Left ventricle myocardium inferior (tissue), 1 donor: ENCODE measurements at regions not wholly inside any gene's neighbourhood (a gene's known extent, or its start where the extent isn't known, plus 50 kb on each side); places are given as distances from the start of the nearest gene placed in this dataset.

Source experiments
- DNase-seq: peaks from one replicate; pipeline ENCODE4 v3.0.0-alpha.2; 2020
- H3K27ac ChIP-seq: fragments of 200-600 bp; replicated peaks from 2 replicates; pipeline ENCODE4 v1.8.0; 2021
- H3K27me3 ChIP-seq: fragments of 200-600 bp; 2 replicates; pipeline ENCODE4 v1.8.0; 2021; ENCODE audit warnings: low read depth
- H3K36me3 ChIP-seq: fragments of 200-600 bp; 2 replicates; pipeline ENCODE4 v1.8.0; 2021
- H3K4me1 ChIP-seq: fragments of 200-600 bp; 2 replicates; pipeline ENCODE4 v1.8.0; 2021
- H3K4me3 ChIP-seq: fragments of 200-600 bp; 2 replicates; pipeline ENCODE4 v1.8.0; 2021; ENCODE audit warnings: mild to moderate bottlenecking, moderate library complexity
- H3K9me3 ChIP-seq: fragments of 200-600 bp; replicated peaks from 2 replicates; pipeline ENCODE4 v1.8.0; 2021
- intact Hi-C: fragments of 100-400 bp; cut with micrococcal nuclease; formaldehyde crosslinking; loops from one replicate; pipeline ENCODE4 v1.11.0; 2022
- TF ChIP-seq, protein P1 (sequence below): fragments of 200-600 bp; IDR thresholded peaks from 2 replicates; pipeline ENCODE4 v1.8.0; 2021; ENCODE audit warnings: antibody characterized with exemption, mild to moderate bottlenecking, borderline replicate concordance
- donor health status: DM: no; HTN: yes; CAD: no; lungs with severe emphysema.

- no peak for DNase-seq
- H3K27ac ChIP-seq = no peak overlapping the region
- intact Hi-C loops = no loop called here
- H3K36me3 ChIP-seq = no peaks in the 10 kb centered on the region
- H3K4me3 ChIP-seq = no peak overlapping the region
- TF ChIP-seq, protein P1, sequence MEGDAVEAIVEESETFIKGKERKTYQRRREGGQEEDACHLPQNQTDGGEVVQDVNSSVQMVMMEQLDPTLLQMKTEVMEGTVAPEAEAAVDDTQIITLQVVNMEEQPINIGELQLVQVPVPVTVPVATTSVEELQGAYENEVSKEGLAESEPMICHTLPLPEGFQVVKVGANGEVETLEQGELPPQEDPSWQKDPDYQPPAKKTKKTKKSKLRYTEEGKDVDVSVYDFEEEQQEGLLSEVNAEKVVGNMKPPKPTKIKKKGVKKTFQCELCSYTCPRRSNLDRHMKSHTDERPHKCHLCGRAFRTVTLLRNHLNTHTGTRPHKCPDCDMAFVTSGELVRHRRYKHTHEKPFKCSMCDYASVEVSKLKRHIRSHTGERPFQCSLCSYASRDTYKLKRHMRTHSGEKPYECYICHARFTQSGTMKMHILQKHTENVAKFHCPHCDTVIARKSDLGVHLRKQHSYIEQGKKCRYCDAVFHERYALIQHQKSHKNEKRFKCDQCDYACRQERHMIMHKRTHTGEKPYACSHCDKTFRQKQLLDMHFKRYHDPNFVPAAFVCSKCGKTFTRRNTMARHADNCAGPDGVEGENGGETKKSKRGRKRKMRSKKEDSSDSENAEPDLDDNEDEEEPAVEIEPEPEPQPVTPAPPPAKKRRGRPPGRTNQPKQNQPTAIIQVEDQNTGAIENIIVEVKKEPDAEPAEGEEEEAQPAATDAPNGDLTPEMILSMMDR = no peak
- H3K4me1 ChIP-seq = no peaks in the 10 kb centered on the region
- H3K27me3 ChIP-seq = no peaks in the 10 kb centered on the region
- H3K9me3 ChIP-seq = no peaks in the 10 kb centered on the region
Measured at GRCh38 chr10:29189256-29189655, 99.6 kb upstream of the LYZL1 start.

GRCh38 chr10:29191674-29192073, 97.2 kb upstream of the LYZL1 start:
- Histone ChIP-seq H3K27me3 (no peaks in the 10 kb centered on the region), H3K36me3 (no peaks in the 10 kb centered on the region), H3K4me1 (no peaks in the 10 kb centered on the region), H3K4me3 (no peak overlapping the region), H3K9me3 (no peaks in the 10 kb centered on the region), H3K27ac (no peak overlapping the region)
- intact Hi-C loops = no loop called here
- TF ChIP-seq, protein P1 = no peak
- DNase-seq = no peak

DNA sequence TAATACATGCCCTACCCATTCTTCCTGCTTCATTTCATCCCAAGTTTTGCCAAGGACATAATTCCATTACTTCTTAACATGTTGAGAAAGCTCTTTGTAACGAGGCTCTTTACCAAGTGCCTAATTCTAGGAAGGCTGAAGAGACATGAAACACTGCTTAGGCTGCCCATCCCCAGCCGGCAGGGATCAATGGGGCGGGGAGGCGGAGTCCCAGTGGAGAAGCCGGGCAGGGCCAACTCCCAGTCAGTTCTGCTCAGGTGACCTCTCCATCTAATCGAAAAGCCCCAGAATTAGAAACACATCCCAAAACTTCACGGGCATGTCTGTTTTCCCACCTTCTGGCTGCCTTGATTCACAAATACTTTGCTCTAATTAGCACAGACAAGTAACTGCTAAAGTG, 89.5 kb upstream of the LYZL1 start:
- H3K27ac ChIP-seq = no peak overlapping the region
- H3K36me3 ChIP-seq = no peaks in the 10 kb centered on the region
- no peak overlapping the region for H3K4me3 ChIP-seq
- TF ChIP-seq, protein P1 = no peak
- H3K27me3 ChIP-seq = no peaks in the 10 kb centered on the region
- no peak for DNase-seq
- intact Hi-C loops = no loop called here
- H3K4me1 ChIP-seq = no peaks in the 10 kb centered on the region
- H3K9me3 ChIP-seq = no peaks in the 10 kb centered on the region

DNA sequence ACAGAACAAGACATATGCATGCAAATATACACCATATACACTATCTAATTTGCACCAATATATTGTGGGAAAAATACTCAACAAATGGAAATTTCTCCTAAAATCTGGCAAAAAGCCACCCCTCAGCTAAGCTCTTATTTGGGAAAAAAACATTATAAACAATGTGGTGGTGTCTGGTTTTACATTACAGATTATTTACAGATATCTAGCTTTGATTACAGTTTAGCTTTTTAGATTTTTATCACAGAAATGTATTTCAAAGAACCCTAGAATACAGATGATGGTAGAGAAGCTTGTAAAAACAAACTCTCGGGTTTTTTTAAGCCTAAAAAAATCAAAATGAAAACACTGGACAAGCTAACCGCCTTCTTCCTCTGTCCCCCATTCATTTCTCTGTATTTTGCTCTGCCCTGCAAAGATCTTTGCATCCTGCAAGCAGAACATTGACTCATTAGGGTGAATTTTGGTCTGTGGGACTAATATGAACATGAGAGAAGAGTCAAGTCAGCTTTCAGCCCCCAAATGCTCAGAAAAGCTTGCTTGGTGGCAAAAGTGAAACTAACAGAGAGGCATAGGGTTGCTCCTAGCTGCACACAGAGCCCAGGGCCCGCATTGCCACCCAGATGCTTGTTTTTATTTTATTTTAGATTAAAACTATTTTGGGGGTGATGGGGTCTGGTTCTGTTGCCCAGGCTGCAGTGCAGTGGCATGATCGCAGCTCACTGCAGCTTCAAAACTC, 88.8 kb upstream of the LYZL1 start:
- TF ChIP-seq, protein P1 = no peak
- H3K27me3 ChIP-seq = no peaks in the 10 kb centered on the region
- intact Hi-C loops = no loop called here
- no peak overlapping the region for H3K4me3 ChIP-seq
- H3K4me1 ChIP-seq = no peaks in the 10 kb centered on the region
- H3K27ac ChIP-seq = no peak overlapping the region
- no peaks in the 10 kb centered on the region for H3K36me3 ChIP-seq
- DNase-seq = no peak
- no peaks in the 10 kb centered on the region for H3K9me3 ChIP-seq

DNA sequence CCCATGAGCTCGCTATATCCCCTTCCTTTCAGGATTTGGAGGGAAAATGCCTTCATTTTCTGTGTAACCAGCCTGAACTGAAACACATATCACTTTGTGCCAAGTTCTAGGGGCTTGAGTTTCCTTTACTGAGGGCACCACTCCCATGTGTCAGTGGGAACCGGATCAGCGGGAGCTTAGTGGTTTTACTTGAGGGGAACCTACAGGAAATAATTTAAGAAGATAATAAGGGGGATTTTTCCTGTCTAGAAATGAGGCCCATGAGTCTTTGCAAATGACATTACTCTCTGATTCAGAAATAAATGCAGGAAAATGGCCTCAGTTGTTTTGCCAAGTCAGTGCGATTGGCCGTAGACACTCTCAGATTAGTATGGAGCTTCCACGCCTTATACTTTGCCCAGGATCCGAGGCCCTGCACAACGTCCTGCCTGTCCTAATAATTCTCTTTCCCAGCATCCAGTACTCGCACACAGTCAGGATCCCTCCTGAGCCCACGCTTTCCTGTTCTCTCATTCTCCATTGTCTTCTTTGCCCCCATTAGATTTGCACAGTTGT, 86.4 kb upstream of the LYZL1 start:
- no peak for DNase-seq
- TF ChIP-seq, protein P1 = no peak
- Histone ChIP-seq H3K36me3 (no peaks in the 10 kb centered on the region), H3K27ac (no peak overlapping the region), H3K4me3 (no peak overlapping the region), H3K9me3 (no peaks in the 10 kb centered on the region), H3K27me3 (peaks cover 6% of the 10 kb centered on the region), H3K4me1 (no peaks in the 10 kb centered on the region)
- intact Hi-C loops = no loop called here
